H9 (cell line): ENCODE measurements at regions not wholly inside any gene's neighbourhood (a gene's known extent, or its start where the extent isn't known, plus 50 kb on each side); places are given as distances from the start of the nearest gene placed in this dataset.

Experiments used
- DNase-seq: peaks from one replicate; pipeline ENCODE4 v3.0.0-alpha.2; 2017
- H2AFZ ChIP-seq: one replicate; pipeline ENCODE4 v1.6.1; 2013; ENCODE audit warnings: mild to moderate bottlenecking, low read length, control low read depth, moderate library complexity
- H2AK5ac ChIP-seq: 2 replicates; pipeline ENCODE4 v1.6.1; 2013; ENCODE audit warnings: low read length, control low read depth, mixed read lengths; ENCODE audit not compliant: insufficient read length
- H2BK120ac ChIP-seq: one replicate; pipeline ENCODE4 v1.6.1; 2013; ENCODE audit warnings: low read depth, mild to moderate bottlenecking, low read length, control low read depth, inconsistent platforms; ENCODE audit not compliant: poor library complexity, severe bottlenecking
- H2BK12ac ChIP-seq: 2 replicates; pipeline ENCODE4 v1.6.1; 2013; ENCODE audit warnings: low read length, control low read depth, mixed read lengths, low read depth; ENCODE audit not compliant: insufficient read length
- H2BK15ac ChIP-seq: 2 replicates; pipeline ENCODE4 v1.6.1; 2013; ENCODE audit warnings: low read depth, low read length, control low read depth
- H2BK20ac ChIP-seq: one replicate; pipeline ENCODE4 v1.6.1; 2013; ENCODE audit warnings: low read depth, mild to moderate bottlenecking, low read length, control low read depth, inconsistent platforms; ENCODE audit not compliant: poor library complexity, severe bottlenecking
- H2BK5ac ChIP-seq: 2 replicates; pipeline ENCODE4 v1.6.1; 2013; ENCODE audit warnings: low read length, control low read depth, mixed read lengths; ENCODE audit not compliant: insufficient read length
- H3K14ac ChIP-seq: 2 replicates; pipeline ENCODE4 v1.6.1; 2013; ENCODE audit warnings: low read length, control low read depth; ENCODE audit not compliant: insufficient read depth
- H3K18ac ChIP-seq: 2 replicates; pipeline ENCODE4 v1.6.1; 2013; ENCODE audit warnings: low read depth, mild to moderate bottlenecking, mixed read lengths, low read length, control low read depth; ENCODE audit not compliant: insufficient read length
- H3K23ac ChIP-seq: 2 replicates; pipeline ENCODE4 v1.6.1; 2013; ENCODE audit warnings: low read length, control low read depth, mixed read lengths, low read depth; ENCODE audit not compliant: insufficient read length
- H3K23me2 ChIP-seq: 2 replicates; pipeline ENCODE4 v1.6.1; 2013; ENCODE audit warnings: low read depth, mild to moderate bottlenecking, mixed read lengths, low read length, control low read depth; ENCODE audit not compliant: insufficient read length, poor library complexity, severe bottlenecking
- H3K27ac ChIP-seq: 2 replicates; pipeline ENCODE4 v1.5.1; 2013; ENCODE audit warnings: low read length, control low read depth, mixed read lengths, low read depth; ENCODE audit not compliant: insufficient read length
- H3K27me3 ChIP-seq: 2 replicates; pipeline ENCODE4 v1.6.1; 2013; ENCODE audit warnings: low read length, control low read depth, inconsistent platforms; ENCODE audit not compliant: insufficient read depth
- H3K4ac ChIP-seq: 2 replicates; pipeline ENCODE4 v1.6.1; 2013; ENCODE audit warnings: low read depth, mild to moderate bottlenecking, control low read depth, inconsistent platforms, low read length, moderate library complexity
- H3K4me1 ChIP-seq: 2 replicates; pipeline ENCODE4 v1.6.1; 2013; ENCODE audit warnings: low read length, control low read depth, inconsistent platforms; ENCODE audit not compliant: insufficient read depth
- H3K4me2 ChIP-seq: 2 replicates; pipeline ENCODE4 v1.6.1; 2013; ENCODE audit warnings: low read length, control low read depth, mixed read lengths; ENCODE audit not compliant: insufficient read length, insufficient read depth
- H3K56ac ChIP-seq: 2 replicates; pipeline ENCODE4 v1.6.1; 2013; ENCODE audit warnings: low read depth, mild to moderate bottlenecking, mixed read lengths, low read length, control low read depth; ENCODE audit not compliant: insufficient read length
- H3K79me1 ChIP-seq: 2 replicates; pipeline ENCODE4 v1.6.1; 2013; ENCODE audit warnings: low read depth, mild to moderate bottlenecking, moderate library complexity, low read length, control low read depth, inconsistent platforms; ENCODE audit not compliant: insufficient read depth, poor library complexity, severe bottlenecking
- H3K79me2 ChIP-seq: 2 replicates; pipeline ENCODE4 v1.6.1; 2013; ENCODE audit warnings: low read length, control low read depth, inconsistent platforms; ENCODE audit not compliant: insufficient read depth
- H3K9ac ChIP-seq: 2 replicates; pipeline ENCODE4 v1.6.1; 2013; ENCODE audit warnings: low read length, control low read depth, mixed read lengths; ENCODE audit not compliant: insufficient read length; ENCODE audit errors: extremely low read depth
- H3K9me3 ChIP-seq: one replicate; pipeline ENCODE4 v1.6.1; 2013; ENCODE audit warnings: low read depth, low read length, inconsistent platforms; ENCODE audit not compliant: control insufficient read depth
- H3T11ph ChIP-seq: one replicate; pipeline ENCODE4 v1.6.1; 2013; ENCODE audit warnings: mild to moderate bottlenecking, low read length, control low read depth, inconsistent platforms
- H4K20me1 ChIP-seq: one replicate; pipeline ENCODE4 v1.6.1; 2013; ENCODE audit not compliant: control insufficient read depth, insufficient read length, insufficient read depth
- H4K5ac ChIP-seq: 2 replicates; pipeline ENCODE4 v1.6.1; 2013; ENCODE audit warnings: low read depth, mild to moderate bottlenecking, mixed read lengths, low read length, control low read depth; ENCODE audit not compliant: insufficient read length
- H4K8ac ChIP-seq: replicated peaks from 2 replicates; pipeline ENCODE4 v1.6.1; 2013; ENCODE audit warnings: low read length, control low read depth, mixed read lengths, low read depth; ENCODE audit not compliant: insufficient read length
- H4K91ac ChIP-seq: 2 replicates; pipeline ENCODE4 v1.6.1; 2013; ENCODE audit warnings: low read depth, mild to moderate bottlenecking, moderate library complexity, mixed read lengths, low read length, control low read depth; ENCODE audit not compliant: insufficient read length
- H3K27ac Mint-ChIP-seq, 3 experiments: 2 replicates in 2 of 3; 3 replicates in 1 of 3; pipeline ENCODE4 v1.8.0; 2020 to 2021; ENCODE audit warnings: mixed read lengths in 3 of 3, mild to moderate bottlenecking in 1 of 3, moderate library complexity in 1 of 3
- H3K27me3 Mint-ChIP-seq: 2 replicates; pipeline ENCODE4 v1.8.0; 2021; ENCODE audit warnings: low read depth, mild to moderate bottlenecking, moderate library complexity, mixed read lengths
- H3K36me3 Mint-ChIP-seq, 3 experiments: 2 replicates in 2 of 3; 3 replicates in 1 of 3; pipeline ENCODE4 v1.8.0; 2020 to 2021; ENCODE audit warnings: low read depth in 3 of 3, mixed read lengths in 3 of 3; ENCODE audit not compliant: insufficient read depth in 1 of 3
- H3K4me1 Mint-ChIP-seq, 2 experiments: 2 replicates each; pipeline ENCODE4 v1.8.0; 2020; ENCODE audit warnings: mixed read lengths in 2 of 2
- H3K4me3 Mint-ChIP-seq, 2 experiments: 2 replicates in 1 of 2; 3 replicates in 1 of 2; pipeline ENCODE4 v1.8.0; 2020 to 2021; ENCODE audit warnings: mild to moderate bottlenecking in 2 of 2, mixed read lengths in 2 of 2, moderate library complexity in 1 of 2
- H3K9me3 Mint-ChIP-seq, 2 experiments: 2 replicates in 1 of 2; 3 replicates in 1 of 2; pipeline ENCODE4 v1.8.0; 2020; ENCODE audit warnings: mild to moderate bottlenecking in 2 of 2, mixed read lengths in 2 of 2, moderate library complexity in 1 of 2
- WGBS: extraction: QIAGEN DNeasy Blood & Tissue Kit; methylation state at CpG from one replicate; pipeline ENCODE4 v1.1.7; 2013; ENCODE audit warnings: missing lambda C conversion rate, low lambda C conversion rate, mixed read lengths; ENCODE audit not compliant: insufficient read length; ENCODE audit errors: extremely low coverage; 5-methylcytosine and 5-hydroxymethylcytosine counted together
- TF ChIP-seq, protein P1 (sequence below): fragments of 200-600 bp; sonication (generic); conservative IDR thresholded peaks from 3 replicates; pipeline ENCODE4 v1.8.0; 2021; ENCODE audit warnings: antibody characterized with exemption, mild to moderate bottlenecking

GRCh38 chr11:28629235-28629634 lies 521.0 kb downstream of the METTL15 start:
- Histone ChIP-seq H3K4me2 (no peak overlapping the region), H2AFZ (no peak overlapping the region), H2BK5ac (no peak overlapping the region), H3K9ac (no peak overlapping the region), H2AK5ac (no peak overlapping the region), H4K20me1 (no peaks in the 10 kb centered on the region), H4K8ac (no peak overlapping the region), H3K27me3 (no peaks in the 10 kb centered on the region), H3K79me1 (no peaks in the 10 kb centered on the region), H2BK12ac (no peak overlapping the region), H3K14ac (no peak overlapping the region), H4K91ac (no peak overlapping the region), H4K5ac (no peak overlapping the region), H3K23me2 (no peaks in the 10 kb centered on the region), H3K79me2 (no peaks in the 10 kb centered on the region), H3K23ac (no peak overlapping the region), H3T11ph (no peak overlapping the region), H3K56ac (no peak overlapping the region), H2BK15ac (no peak overlapping the region), H3K18ac (no peak overlapping the region), H2BK120ac (no peak overlapping the region), H3K4me1 (no peaks in the 10 kb centered on the region; the same call in 1 of the 2 replicates), H3K27ac (no peak overlapping the region), H2BK20ac (no peak overlapping the region), H3K9me3 (no peaks in the 10 kb centered on the region), H3K4ac (no peak overlapping the region)
- DNase-seq = no peak
- Mint-ChIP-seq H3K4me1 (peaks cover 29 to 31% of the 10 kb centered on the region in 2 experiments), H3K36me3 (peaks cover 0 to 2% (median 0%) of the 10 kb centered on the region in 3 experiments; a peak in 1 of 7 replicates), H3K27ac (no peak overlapping the region), H3K9me3 (peaks cover 0 to under 1% of the 10 kb centered on the region in 2 experiments; a peak in 1 of 5 replicates), H3K4me3 (no peak overlapping the region), H3K27me3 (no peaks in the 10 kb centered on the region; the same call in 1 of the 2 replicates)
- TF ChIP-seq, protein P1, sequence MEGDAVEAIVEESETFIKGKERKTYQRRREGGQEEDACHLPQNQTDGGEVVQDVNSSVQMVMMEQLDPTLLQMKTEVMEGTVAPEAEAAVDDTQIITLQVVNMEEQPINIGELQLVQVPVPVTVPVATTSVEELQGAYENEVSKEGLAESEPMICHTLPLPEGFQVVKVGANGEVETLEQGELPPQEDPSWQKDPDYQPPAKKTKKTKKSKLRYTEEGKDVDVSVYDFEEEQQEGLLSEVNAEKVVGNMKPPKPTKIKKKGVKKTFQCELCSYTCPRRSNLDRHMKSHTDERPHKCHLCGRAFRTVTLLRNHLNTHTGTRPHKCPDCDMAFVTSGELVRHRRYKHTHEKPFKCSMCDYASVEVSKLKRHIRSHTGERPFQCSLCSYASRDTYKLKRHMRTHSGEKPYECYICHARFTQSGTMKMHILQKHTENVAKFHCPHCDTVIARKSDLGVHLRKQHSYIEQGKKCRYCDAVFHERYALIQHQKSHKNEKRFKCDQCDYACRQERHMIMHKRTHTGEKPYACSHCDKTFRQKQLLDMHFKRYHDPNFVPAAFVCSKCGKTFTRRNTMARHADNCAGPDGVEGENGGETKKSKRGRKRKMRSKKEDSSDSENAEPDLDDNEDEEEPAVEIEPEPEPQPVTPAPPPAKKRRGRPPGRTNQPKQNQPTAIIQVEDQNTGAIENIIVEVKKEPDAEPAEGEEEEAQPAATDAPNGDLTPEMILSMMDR = no peak
- WGBS = no CpG with 5 or more reads among the region's 3 CpGs
